Endothelial cell (in vitro differentiated cells): ENCODE measurements at regions not wholly inside any gene's neighbourhood (a gene's known extent, or its start where the extent isn't known, plus 50 kb on each side); places are given as distances from the start of the nearest gene placed in this dataset.

Experiments
- DNase-seq: peaks from one replicate; pipeline ENCODE4 v3.0.0; 2021; ENCODE audit warnings: low spot score
- H3K27ac Mint-ChIP-seq: one replicate; pipeline ENCODE4 v1.8.0; 2021; ENCODE audit warnings: mixed read lengths, inconsistent platforms; ENCODE audit not compliant: unreplicated experiment
- H3K27me3 Mint-ChIP-seq: one replicate; pipeline ENCODE4 v1.8.0; 2021; ENCODE audit warnings: mild to moderate bottlenecking, moderate library complexity, mixed read lengths, inconsistent platforms; ENCODE audit not compliant: unreplicated experiment
- H3K36me3 Mint-ChIP-seq: one replicate; pipeline ENCODE4 v1.8.0; 2021; ENCODE audit warnings: mild to moderate bottlenecking, low read depth, mixed read lengths, inconsistent platforms; ENCODE audit not compliant: unreplicated experiment
- H3K4me1 Mint-ChIP-seq: one replicate; pipeline ENCODE4 v1.8.0; 2021; ENCODE audit warnings: mild to moderate bottlenecking, mixed read lengths, inconsistent platforms; ENCODE audit not compliant: unreplicated experiment
- H3K4me3 Mint-ChIP-seq: one replicate; pipeline ENCODE4 v1.8.0; 2021; ENCODE audit warnings: mild to moderate bottlenecking, mixed read lengths, inconsistent platforms; ENCODE audit not compliant: unreplicated experiment
- H3K9me3 Mint-ChIP-seq: one replicate; pipeline ENCODE4 v1.8.0; 2021; ENCODE audit warnings: mixed read lengths, inconsistent platforms; ENCODE audit not compliant: unreplicated experiment
- CTCF ChIP-seq: fragments of 200-600 bp; sonication (generic); IDR thresholded peaks from one replicate; pipeline ENCODE4 v1.5.0; 2021; ENCODE audit warnings: antibody characterized with exemption; ENCODE audit not compliant: unreplicated experiment

- DNase-seq, result no peak
- TF ChIP-seq CTCF, result no peak
- Mint-ChIP-seq H3K27ac (no peak overlapping the region), H3K4me3 (no peak overlapping the region), H3K4me1 (no peaks in the 10 kb centered on the region), H3K27me3 (peaks cover 3% of the 10 kb centered on the region), H3K36me3 (peaks cover 11% of the 10 kb centered on the region), H3K9me3 (peaks cover 34% of the 10 kb centered on the region)
These were observed 51.3 kb downstream of the OR10H4 start for GRCh38 chr19:16000024-16000663.

GRCh38 chr19:16001481-16002312 lies 52.9 kb downstream of the OR10H4 start:
- Mint-ChIP-seq H3K4me3 (no peak overlapping the region), H3K36me3 (peaks cover 11% of the 10 kb centered on the region), H3K9me3 (peaks cover 40% of the 10 kb centered on the region), H3K27ac (no peak overlapping the region), H3K27me3 (peaks cover 3% of the 10 kb centered on the region), H3K4me1 (no peaks in the 10 kb centered on the region)
- DNase-seq, result no peak
- TF ChIP-seq CTCF, result no peak

- Mint-ChIP-seq H3K4me1 (no peaks in the 10 kb centered on the region), H3K36me3 (peaks cover 11% of the 10 kb centered on the region), H3K9me3 (peaks cover 40% of the 10 kb centered on the region), H3K4me3 (no peak overlapping the region), H3K27me3 (peaks cover 4% of the 10 kb centered on the region), H3K27ac (no peak overlapping the region)
- TF ChIP-seq CTCF, result no peak
- no peak for DNase-seq
These were observed 53.9 kb downstream of the OR10H4 start for GRCh38 chr19:16002406-16003384.

- Mint-ChIP-seq H3K36me3 (peaks cover 11% of the 10 kb centered on the region), H3K27ac (no peak overlapping the region), H3K4me1 (no peaks in the 10 kb centered on the region), H3K27me3 (peaks cover 4% of the 10 kb centered on the region), H3K4me3 (no peak overlapping the region), H3K9me3 (peaks cover 38% of the 10 kb centered on the region)
- DNase-seq, result no peak
- no peak for TF ChIP-seq CTCF
These were observed 54.6 kb downstream of the OR10H4 start for GRCh38 chr19:16003391-16003790.
